GM18907 (cell line): ENCODE measurements at regions not wholly inside any gene's neighbourhood (a gene's known extent, or its start where the extent isn't known, plus 50 kb on each side); places are given as distances from the start of the nearest gene placed in this dataset.
A peak's percentile ranks its signal among the peaks of the same experiment; 100 is the strongest.
"Not testable (repeated sequence)": the region's sequence is repeated elsewhere in the genome, so short reads cannot be mapped to it uniquely, and the experiment has no call there.

ENCODE experiments used
- ATAC-seq: cut with Tn5 transposase; IDR thresholded peaks from one replicate; pipeline ENCODE4 v1.9.1; 2021; ENCODE audit warnings: mild to moderate bottlenecking, moderate library complexity; ENCODE audit not compliant: unreplicated experiment

DNA sequence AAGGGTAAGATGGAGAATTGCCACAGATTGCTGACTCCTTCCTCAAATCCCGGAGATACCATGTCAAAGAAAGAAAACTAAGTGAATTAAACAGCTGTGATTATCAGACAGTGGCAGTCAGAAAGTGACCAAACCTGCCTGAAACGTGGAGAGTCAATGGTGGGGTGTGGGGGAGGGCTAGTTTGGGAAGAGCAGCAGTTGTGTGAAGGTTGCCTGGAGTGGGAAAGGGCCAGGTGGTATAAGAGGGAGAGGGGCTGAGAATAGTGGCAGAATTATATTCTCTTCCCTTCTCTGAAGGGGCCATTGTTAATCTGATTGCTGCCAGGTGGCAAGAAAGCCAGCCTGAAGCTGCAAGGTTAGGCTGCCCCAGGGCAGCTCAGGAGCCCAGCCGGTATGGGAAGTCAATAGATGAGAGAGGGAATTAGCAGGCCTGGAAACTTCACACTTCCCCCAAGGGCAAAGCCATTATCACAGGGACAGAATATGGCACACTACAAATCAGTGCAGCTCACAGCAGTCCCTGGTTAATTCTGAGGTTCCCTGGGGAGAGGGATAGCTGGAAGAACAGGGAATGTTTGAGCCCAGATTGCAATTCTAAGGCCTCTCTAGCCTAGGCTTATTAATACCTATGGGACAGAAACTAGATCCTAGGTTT, 83.9 kb upstream of the ITGB1 start:
- ATAC-seq = no peak

DNA sequence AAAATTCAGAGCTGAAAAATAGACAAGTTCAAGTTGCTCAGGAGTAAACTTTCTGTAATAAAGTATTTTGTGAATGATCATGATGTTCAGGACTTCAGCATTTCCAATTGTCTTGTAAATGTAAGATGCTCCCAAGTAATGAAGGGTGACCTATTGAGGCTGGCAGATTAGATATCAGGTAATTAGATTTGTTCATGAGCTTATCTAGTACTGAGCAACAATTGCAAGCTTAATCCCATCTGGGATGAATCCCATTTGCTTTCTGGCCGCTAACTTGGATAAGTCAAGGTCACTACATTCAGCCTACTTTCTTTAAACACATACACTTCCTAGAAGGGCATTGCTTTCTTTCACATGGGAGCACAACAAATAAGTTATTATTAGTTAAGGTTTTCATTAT, 82.4 kb upstream of the ITGB1 start:
- ATAC-seq = no peak

GRCh38 chr10:33039181-33039580, 81.2 kb upstream of the ITGB1 start:
- ATAC-seq = no peak

- ATAC-seq = no peak
These were observed 80.6 kb upstream of the ITGB1 start for GRCh38 chr10:33038672-33039071.

- ATAC-seq = no peak
These were observed 79.7 kb upstream of the ITGB1 start for GRCh38 chr10:33037726-33038125.

DNA sequence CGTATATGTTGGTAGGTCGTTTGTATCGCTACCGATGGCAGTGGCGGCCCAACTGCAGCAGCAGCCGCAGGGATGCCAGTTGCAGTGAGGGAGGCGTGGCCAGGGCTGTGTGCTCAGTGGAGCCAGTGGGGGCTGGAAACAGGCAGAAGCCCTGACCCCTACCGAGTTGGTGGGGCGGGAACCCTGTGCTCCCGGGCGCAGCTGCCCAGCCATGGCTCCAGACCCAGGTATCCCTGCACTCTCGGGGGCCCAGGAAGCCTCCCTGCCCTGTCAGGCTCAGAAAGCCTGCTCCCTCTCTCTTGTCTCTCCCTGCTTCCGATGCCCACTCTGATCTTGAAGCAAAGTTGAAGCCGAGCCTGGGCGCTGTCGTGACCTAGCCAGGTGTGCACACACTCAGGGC, 78.6 kb upstream of the ITGB1 start:
- ATAC-seq = no peak

DNA sequence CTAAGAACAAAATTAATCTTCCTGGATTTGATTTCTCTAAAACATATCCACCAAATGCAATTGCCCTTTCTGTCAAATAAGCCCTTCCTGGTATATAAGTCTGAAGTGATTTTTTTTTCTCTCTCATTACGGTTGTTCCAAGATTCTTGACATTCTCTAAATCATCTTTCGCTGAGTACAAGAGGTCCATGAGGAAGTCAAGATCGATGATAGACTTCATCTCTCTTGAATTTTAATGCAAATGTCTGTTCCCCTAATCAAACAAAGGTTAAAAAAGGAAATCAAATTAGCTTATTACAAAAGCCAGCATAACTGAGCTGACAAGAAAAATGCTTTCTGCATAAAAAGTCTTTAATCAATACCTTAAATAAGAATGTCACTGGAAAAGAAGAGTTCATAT, 77.4 kb upstream of the ITGB1 start:
- no peak for ATAC-seq

DNA sequence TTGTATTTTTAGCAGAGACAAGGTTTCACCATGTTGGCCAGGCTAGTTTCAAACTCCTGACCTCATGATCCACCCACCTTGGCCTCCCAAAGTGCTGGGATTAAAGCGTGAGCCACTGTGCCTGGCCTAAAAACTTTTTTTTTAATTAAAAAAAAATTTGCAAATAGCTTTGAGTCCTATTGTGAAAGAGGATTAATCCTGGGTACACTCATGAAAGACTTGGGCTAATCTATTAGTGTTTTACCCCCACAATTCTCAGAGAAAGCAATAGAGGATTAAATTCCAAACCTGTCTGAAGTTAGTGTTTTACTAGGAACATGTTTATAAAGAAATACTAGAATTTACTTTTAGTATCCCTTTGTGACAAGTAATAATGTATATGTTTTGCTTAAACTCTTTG, 76.9 kb upstream of the ITGB1 start:
- no peak for ATAC-seq

DNA sequence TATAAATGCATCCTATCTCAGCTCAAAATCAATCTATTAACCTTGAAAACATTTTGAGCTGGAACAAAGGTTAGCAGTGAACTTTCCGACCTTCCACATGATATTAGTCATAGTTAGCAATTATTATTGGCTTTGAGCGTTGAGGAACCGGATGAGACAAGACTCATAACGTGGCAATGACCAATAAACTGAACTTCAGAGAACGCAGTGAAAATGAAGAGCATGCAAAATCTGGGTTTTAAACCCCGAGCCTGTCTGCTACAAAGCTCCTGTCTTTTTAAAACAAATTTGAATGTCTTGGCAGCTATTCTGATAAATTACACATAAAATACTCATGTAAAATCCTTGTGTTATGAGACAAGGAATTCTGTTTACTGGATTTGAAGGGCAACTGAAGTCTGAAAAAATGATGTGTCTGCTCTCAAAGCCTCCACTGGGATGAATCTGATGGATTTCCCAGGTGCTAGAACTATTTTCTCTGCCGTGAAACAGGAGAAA, 74.7 kb upstream of the ITGB1 start:
- ATAC-seq = no peak

- no peak for ATAC-seq
These were observed 74.0 kb upstream of the ITGB1 start for GRCh38 chr10:33031815-33032653.

DNA sequence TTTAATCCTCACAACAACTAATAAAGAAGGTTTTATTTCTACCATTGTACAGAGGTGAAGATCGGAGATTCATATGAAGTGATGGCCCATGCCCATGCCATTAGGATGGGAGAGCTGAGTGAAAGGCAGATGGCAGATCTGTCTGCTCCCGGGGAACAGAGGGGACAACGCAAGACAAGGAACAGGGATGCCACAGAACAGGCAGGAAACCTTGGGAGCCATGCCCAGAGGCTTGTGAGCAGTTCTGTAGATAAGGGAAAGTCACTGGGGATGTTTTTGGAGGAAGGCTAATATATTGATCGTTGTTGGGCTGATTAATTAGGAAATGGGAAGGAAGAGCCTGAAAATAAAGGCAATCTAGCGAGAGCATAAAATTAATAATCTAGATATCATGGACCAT, 73.1 kb upstream of the ITGB1 start:
- no peak for ATAC-seq

GRCh38 chr10:33028515-33028914, 70.5 kb upstream of the ITGB1 start:
- ATAC-seq = not testable (repeated sequence)

- ATAC-seq = no peak
These were observed 69.1 kb upstream of the ITGB1 start for GRCh38 chr10:33027088-33027487.

DNA sequence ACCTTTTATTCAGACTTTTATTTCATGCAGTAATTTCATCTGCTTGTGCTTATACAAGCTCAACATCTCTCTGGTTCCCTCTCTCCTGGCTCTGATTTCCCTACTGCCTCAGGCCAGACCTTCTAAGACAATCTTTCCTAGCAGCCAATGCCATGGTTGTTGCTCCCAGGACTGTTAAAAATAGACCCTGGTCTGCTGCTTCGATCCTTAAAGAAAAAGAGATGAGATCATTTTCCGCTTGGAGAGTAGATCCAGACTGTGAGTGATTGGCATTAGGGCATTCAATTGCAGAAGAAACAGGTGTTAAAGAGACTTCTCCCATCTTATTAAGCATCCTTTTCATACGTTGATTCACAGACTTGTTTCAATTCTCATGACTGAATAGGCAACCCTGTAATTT, 68.4 kb upstream of the ITGB1 start:
- ATAC-seq = no peak

DNA sequence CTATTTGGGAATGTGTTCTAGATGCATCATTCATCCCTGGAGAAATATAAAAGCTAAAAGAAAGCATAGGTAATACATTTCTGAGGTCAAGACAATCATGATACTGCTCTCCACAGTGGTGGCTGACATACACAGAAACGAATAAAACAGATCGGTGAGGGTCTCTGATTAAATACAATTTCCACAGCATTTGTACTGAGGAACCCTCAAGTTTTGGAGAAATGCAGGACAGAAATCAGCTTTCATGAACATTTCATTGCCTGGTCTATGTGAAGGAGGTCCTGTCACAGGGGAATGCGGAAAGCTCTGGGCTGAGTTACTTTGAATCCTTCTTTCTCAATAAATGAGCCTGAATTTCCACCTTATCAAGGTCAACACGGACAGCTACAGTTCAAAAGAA, 67.9 kb upstream of the ITGB1 start:
- ATAC-seq = no peak

GRCh38 chr10:33025039-33025438, 67.0 kb upstream of the ITGB1 start:
- ATAC-seq = no peak

DNA sequence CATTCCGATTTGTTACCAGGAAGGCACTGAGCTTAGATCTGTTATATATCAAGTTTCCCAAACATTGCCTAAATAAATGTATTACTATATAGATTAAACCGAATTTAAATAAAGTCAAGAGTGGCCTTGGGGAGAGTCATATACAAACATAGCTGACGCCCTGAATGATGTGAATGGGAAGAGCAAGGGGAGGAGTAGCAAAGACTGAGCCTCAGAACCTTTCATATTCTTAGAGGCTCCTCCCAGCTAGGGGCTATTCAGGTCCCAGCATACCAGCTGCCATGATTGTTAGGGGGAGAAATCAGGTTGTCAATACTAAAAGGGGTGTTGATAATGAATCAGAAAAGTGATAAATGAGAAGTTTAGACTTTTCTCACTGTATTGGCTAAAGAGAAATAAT, 64.7 kb upstream of the ITGB1 start:
- no peak for ATAC-seq

- no peak for ATAC-seq
These were observed 64.1 kb upstream of the ITGB1 start for GRCh38 chr10:33022090-33022489.

DNA sequence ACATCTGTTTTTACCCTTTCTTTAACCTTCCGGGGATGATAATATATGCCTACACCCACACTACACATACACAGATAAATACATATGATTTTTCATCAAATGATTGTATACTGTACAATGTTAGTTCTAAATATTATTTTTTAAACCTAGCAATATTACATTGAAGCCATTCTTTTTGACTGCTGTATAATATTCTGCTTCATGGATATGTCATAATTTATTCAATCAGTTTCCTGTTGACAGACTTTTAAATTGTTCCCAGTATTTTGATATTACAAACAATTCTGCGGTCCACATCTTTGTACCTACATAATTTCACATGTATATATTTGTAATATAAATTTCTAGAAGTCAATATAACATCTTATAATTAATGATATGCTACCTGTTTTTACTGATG, 59.0 kb upstream of the ITGB1 start:
- no peak for ATAC-seq

- peak; percentile 55 for ATAC-seq
These were observed 57.9 kb upstream of the ITGB1 start for GRCh38 chr10:33015761-33016547.

GRCh38 chr10:33013331-33013730, 55.3 kb upstream of the ITGB1 start:
- ATAC-seq = not testable (repeated sequence)

DNA sequence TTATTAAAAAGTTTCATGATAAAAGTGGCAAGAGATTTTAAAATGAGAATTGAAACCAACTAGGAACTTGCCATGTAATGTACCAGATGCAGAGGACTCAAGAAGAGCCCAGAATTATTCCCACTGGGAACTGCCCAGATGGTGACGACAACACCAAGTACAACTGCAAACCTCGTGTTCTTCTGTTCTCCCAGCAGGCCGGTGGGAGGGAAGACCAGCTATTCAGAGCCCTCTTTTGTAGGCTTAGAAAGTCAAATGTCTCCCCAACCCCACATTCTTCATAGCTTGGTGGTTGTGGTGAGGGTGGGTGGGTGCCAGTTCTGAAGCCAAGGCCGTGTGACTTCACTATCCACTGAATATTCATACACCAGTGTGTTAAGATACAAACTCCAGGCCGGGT, 54.3 kb upstream of the ITGB1 start:
- ATAC-seq = no peak
